LNCAP (cell line): ENCODE measurements at regions not wholly inside any gene's neighbourhood (a gene's known extent, or its start where the extent isn't known, plus 50 kb on each side); places are given as distances from the start of the nearest gene placed in this dataset.

Experiments used
- TF ChIP-seq, protein P1 (sequence below): fragments of 450-650 bp; IDR thresholded peaks from 2 replicates; pipeline ENCODE4 v1.5.1; 2017; ENCODE audit warnings: mild to moderate bottlenecking

DNA sequence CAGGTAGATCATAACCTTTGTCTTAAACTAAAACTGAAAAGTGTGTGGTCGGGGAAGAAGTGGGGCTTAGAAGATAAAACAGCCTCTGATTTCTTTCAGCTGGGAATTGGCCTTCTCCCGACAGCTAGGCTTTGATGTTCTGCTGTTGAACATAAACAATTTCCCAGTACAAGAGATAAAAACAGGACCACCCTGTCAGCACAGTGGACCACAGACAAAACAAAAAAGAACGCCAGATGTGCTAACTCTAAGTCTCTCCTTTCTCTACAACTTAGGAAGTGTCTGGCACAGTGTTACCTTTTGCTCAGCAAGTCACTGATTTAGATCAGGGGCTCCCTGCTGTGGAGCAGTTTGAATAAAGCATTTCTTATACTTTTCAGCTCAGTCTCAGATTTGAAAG, 87.5 kb upstream of the UXT start:
- TF ChIP-seq, protein P1, sequence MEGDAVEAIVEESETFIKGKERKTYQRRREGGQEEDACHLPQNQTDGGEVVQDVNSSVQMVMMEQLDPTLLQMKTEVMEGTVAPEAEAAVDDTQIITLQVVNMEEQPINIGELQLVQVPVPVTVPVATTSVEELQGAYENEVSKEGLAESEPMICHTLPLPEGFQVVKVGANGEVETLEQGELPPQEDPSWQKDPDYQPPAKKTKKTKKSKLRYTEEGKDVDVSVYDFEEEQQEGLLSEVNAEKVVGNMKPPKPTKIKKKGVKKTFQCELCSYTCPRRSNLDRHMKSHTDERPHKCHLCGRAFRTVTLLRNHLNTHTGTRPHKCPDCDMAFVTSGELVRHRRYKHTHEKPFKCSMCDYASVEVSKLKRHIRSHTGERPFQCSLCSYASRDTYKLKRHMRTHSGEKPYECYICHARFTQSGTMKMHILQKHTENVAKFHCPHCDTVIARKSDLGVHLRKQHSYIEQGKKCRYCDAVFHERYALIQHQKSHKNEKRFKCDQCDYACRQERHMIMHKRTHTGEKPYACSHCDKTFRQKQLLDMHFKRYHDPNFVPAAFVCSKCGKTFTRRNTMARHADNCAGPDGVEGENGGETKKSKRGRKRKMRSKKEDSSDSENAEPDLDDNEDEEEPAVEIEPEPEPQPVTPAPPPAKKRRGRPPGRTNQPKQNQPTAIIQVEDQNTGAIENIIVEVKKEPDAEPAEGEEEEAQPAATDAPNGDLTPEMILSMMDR = no peak

DNA sequence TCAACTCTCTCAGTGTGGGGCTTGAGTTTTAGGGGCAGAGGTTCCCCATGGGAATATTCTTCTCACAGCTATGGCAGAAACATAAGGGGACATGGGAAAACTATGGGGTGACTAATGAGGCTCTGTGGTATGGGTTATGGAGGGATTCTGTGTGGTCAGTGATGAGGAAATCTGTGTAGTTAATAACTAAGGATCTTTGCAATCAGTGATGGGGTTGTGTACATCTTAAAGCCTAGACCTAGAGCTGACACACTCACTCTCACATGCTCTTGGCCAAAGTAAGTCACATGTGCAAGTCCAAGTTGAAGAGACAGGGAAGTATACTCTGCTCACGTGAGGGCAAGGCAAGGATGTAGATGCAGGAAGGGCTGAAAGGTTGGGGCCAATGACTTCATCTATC, 86.4 kb upstream of the UXT start:
- TF ChIP-seq, protein P1 = no peak

DNA sequence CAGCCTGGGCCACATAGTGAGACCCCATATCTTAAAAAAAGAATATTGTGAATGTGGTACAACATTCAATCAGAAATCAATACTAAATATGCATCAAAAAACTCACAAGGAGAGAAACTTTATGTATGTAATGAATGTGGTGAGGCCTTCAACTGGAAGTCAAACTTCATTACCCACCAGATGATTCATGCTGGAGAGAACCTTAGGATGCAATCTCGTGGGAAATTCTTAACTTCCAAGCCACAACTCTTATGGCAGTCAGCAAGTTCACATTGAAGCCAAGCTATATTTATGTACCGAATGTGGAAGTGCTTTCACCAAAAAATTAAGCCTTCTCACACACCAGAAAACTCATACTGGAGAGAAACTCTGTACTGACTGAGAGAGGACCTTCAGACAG, 84.5 kb upstream of the UXT start:
- TF ChIP-seq, protein P1 = no peak

DNA sequence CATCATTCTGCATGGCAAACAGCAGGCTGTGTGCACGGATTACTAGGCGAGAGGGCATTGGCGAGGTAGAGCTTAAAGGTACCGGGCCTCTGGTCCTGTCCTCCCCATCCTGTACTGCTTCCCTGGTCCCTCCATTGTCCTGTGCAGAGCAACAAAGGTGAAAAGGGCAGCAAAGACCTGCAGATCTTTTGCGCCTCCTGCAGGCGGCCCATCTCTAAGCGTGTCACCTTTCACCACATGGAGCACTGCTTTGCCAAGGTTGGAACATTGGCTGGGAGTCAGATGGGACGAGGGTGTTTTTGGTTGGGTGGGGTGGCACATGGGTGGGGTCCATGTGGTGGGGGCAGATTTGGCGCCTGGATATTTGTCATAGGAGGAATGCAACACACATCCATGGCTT, 64.7 kb upstream of the UXT start:
- TF ChIP-seq, protein P1 = no peak

DNA sequence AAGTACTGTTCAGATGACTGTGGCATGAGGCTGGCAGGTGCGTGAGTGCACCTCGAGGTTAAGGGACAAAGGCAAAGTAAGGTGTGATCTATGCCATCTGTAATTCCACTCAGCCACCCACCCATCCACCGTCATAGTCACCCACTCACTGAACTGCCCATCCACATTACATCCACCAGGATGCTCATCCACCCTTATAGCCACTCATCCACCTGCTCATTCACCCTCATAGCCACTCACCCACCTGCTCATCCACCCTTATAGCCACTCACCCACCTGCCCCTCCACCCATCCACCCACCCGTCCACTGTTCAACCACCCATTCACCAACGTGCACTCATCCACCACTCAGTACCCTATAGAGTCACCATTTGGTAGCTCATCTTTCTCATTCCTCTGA, 64.1 kb upstream of the UXT start:
- TF ChIP-seq, protein P1 = no peak

DNA sequence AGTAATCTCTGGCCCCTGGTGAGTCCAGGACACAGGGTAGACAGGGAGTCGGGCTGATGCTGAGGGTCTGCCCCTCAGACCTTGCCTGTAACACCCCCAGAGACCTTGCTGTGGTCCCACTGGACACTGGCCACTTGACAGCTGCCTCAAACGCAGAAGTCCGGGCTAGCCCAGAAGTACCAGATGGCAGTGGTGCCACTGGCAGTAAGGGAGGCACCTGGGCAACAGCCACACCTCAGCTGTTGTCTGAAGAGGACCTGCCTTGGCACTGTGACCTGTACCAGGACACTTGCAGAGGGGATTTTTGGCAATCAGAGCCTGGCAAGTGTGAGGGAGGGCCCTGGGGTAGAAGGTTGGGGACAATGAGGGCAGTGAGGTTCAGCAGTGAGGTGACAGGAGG, 63.3 kb upstream of the UXT start:
- TF ChIP-seq, protein P1 = no peak

DNA sequence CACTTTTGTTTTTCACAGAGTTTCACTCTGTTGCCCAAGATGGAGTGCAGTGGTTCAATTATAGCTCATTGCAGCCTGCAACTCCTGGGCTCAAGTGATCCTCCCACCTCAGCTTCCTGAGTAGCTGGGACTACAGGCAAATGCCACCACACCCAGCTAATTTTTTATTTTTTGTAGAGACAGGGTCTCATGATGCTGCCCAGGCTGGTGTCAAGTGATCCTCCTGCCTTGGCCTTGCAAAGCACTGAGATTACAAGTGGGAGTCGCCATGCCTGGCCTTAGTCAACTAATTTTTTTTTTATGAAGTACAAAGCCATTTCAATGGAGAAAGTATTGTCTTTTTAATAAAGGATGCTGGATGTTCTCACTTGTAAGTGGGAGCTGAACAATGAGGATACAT, 51.3 kb upstream of the UXT start:
- TF ChIP-seq, protein P1 = no peak
